ENCODE measurements at regions not wholly inside any gene's neighbourhood (a gene's known extent, or its start where the extent isn't known, plus 50 kb on each side); places are given as distances from the start of the nearest gene placed in this dataset.
"Not testable (repeated sequence)": the region's sequence is repeated elsewhere in the genome, so short reads cannot be mapped to it uniquely, and the experiment has no call there.

DNA sequence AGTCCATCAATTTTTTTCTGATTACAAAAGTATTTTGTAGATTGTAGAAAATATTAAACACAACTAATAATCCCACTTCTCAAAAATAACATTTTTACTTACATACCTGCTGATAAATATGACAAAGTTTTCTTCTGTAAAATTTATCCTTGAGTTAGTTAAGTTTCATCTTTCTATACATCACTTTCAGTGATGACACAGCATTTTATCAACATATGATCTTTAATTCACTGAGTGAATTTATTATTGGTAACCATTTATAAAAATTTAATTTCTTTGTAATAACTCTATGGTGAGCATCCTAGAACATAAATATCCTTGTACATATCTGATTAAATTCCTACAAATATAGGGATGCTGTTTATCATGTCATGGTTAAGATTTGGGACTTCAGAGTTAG lies 385.0 kb upstream of the SLC35B3 start:
- DNase-seq (no peak), ATAC-seq (no peak)
- intact Hi-C loops (cut with DNase I) = no loop called here
- no peaks in the 10 kb centered on the region for H3K36me3 ChIP-seq
- H3K27me3 ChIP-seq = no peaks in the 10 kb centered on the region
- H3K9me3 ChIP-seq = no peaks in the 10 kb centered on the region
- no peaks in the 10 kb centered on the region for H3K4me1 ChIP-seq
- TF ChIP-seq, protein P1, sequence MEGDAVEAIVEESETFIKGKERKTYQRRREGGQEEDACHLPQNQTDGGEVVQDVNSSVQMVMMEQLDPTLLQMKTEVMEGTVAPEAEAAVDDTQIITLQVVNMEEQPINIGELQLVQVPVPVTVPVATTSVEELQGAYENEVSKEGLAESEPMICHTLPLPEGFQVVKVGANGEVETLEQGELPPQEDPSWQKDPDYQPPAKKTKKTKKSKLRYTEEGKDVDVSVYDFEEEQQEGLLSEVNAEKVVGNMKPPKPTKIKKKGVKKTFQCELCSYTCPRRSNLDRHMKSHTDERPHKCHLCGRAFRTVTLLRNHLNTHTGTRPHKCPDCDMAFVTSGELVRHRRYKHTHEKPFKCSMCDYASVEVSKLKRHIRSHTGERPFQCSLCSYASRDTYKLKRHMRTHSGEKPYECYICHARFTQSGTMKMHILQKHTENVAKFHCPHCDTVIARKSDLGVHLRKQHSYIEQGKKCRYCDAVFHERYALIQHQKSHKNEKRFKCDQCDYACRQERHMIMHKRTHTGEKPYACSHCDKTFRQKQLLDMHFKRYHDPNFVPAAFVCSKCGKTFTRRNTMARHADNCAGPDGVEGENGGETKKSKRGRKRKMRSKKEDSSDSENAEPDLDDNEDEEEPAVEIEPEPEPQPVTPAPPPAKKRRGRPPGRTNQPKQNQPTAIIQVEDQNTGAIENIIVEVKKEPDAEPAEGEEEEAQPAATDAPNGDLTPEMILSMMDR (IDR thresholded peaks at IDR 0.05) = no peak
- H3K4me3 ChIP-seq = no peak overlapping the region
- no peak overlapping the region for H3K27ac ChIP-seq

DNA sequence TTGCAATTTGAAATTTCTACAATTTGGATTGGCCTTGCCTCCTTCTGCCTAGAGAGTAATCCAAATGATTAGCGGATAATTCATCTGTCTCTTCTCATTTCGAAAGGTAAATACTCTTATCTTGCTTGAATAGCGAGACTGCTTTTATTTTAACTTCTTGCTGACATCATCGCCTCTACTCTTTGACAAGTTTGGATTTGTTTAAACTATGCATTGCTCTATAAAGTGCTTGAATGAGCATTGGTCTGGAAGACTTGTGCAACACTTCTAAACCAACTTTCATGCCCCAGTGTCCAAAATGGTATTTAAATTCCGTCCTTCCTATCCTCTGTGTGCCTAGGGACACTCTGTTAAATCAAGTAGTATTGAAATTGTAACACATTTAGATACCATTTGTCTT lies 384.1 kb upstream of the SLC35B3 start:
- no peak overlapping the region for H3K4me3 ChIP-seq
- intact Hi-C loops (cut with DNase I) = no loop called here
- no peaks in the 10 kb centered on the region for H3K27me3 ChIP-seq
- H3K27ac ChIP-seq = no peak overlapping the region
- no peak for ATAC-seq
- no peak for DNase-seq
- H3K9me3 ChIP-seq = no peaks in the 10 kb centered on the region
- TF ChIP-seq, protein P1 (IDR thresholded peaks at IDR 0.05) = no peak
- H3K4me1 ChIP-seq = no peaks in the 10 kb centered on the region
- H3K36me3 ChIP-seq = no peaks in the 10 kb centered on the region

DNA sequence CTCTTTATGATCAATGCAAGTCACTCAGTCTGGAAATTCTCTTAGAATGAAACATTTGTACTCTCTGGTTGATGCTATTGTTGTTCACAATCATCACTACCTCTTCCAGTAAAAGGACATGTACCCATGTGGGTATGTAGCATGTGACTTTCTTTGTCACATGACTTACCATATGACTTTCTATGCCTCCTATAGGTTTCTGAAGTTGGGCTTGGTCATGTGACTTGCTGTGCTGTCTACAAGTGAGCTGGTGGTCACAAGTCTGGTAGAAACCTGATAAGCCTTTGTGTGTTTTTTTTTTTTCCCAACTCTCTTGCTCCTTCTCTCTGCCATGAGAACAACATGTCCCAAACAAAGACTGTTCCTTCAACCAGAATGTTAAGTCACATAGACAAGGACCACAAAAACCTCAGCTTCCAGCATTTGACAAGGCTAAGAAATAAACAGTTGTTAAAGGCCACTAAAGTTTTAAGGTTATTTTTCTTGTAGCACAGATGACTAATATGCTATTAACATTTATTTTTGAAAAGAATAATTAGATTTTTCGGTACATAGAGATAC lies 379.2 kb upstream of the SLC35B3 start:
- no peak overlapping the region for H3K27ac ChIP-seq
- intact Hi-C loops (cut with DNase I) = no loop called here
- H3K9me3 ChIP-seq = no peaks in the 10 kb centered on the region
- H3K36me3 ChIP-seq = no peaks in the 10 kb centered on the region
- H3K4me1 ChIP-seq = no peaks in the 10 kb centered on the region
- ATAC-seq = no peak
- TF ChIP-seq, protein P1 (IDR thresholded peaks at IDR 0.05) = no peak
- H3K27me3 ChIP-seq = no peaks in the 10 kb centered on the region
- DNase-seq = no peak
- no peak overlapping the region for H3K4me3 ChIP-seq

DNA sequence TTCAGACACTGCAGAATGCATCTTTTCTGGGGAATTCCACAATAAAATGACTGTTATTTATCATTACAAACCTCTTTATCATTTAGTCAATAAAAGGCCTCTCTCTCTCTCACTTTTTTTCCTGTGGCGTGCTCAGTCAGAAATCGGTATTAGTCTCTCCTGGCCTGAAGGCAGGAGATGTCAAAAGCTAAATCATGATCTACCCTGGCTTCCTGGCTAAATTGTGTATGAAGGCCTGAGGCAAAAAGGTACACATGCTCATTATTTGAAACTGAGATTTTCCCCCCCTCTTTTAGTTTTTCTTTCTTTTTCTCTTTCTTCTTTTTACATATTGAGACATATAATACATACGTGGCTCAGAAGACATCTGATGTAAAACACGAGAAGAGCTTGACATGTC lies 375.0 kb upstream of the SLC35B3 start:
- Histone ChIP-seq H3K9me3 (no peaks in the 10 kb centered on the region), H3K4me3 (no peak overlapping the region), H3K4me1 (no peaks in the 10 kb centered on the region), H3K27ac (no peak overlapping the region), H3K36me3 (no peaks in the 10 kb centered on the region), H3K27me3 (no peaks in the 10 kb centered on the region)
- intact Hi-C loops (cut with DNase I) = no loop called here
- no peak for ATAC-seq
- TF ChIP-seq, protein P1 (IDR thresholded peaks at IDR 0.05) = no peak
- DNase-seq = no peak

DNA sequence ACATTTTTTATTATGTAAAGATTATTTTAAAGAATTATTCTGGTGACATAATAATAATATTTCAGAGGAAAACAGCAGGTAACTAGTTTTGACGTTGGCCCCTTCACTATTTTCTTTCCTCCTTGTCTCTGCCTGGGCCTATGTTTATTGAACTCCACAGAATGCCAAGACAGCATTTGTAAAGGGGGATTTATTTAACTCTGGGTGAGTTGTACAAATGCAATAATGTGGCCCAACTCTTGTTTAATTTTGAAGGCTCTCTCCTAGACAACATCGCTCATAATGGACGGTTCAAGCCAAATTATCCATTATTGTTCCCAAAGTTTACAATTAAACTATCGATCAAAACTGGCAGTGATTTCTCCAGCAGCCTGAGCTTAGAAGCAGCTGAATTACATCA lies 374.3 kb upstream of the SLC35B3 start:
- Histone ChIP-seq H3K27me3 (no peaks in the 10 kb centered on the region), H3K36me3 (no peaks in the 10 kb centered on the region), H3K4me3 (no peak overlapping the region), H3K27ac (no peak overlapping the region), H3K4me1 (no peaks in the 10 kb centered on the region), H3K9me3 (no peaks in the 10 kb centered on the region)
- DNase-seq = no peak
- intact Hi-C loops (cut with DNase I) = no loop called here
- TF ChIP-seq, protein P1 (IDR thresholded peaks at IDR 0.05) = no peak
- ATAC-seq = no peak

DNA sequence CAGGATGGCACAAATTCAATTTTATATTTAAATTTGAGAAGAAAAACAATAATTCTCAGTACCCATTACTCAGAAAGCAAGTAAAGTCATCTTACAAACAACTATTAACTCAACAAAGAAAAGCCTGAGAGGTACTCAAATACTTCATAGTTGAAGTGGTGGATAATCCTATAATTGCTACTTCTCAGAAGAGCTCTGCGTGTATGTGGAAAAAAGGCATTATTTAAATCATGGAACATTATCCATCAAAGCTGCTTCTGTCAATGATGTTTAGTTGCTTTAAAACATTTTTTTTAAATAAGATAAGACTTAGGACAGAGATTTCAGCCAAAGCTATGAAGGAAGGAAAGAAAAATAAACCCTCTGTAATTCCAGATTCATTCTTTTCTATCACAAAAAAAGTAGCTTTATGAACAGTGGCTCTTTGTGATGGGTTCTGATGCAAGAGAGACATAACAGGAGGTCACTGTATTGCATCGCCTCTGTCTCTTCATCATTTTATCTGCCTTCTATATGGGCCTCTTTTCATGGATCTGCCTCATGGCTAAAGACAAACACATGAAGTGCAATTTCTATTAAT lies 367.9 kb upstream of the SLC35B3 start:
- TF ChIP-seq, protein P1 (IDR thresholded peaks at IDR 0.05) = no peak
- H3K9me3 ChIP-seq = peaks cover 4% of the 10 kb centered on the region
- intact Hi-C loops (cut with DNase I) = no loop called here
- no peaks in the 10 kb centered on the region for H3K4me1 ChIP-seq
- ATAC-seq (no peak), DNase-seq (no peak)
- H3K36me3 ChIP-seq = no peaks in the 10 kb centered on the region
- no peaks in the 10 kb centered on the region for H3K27me3 ChIP-seq
- H3K27ac ChIP-seq = no peak overlapping the region
- no peak overlapping the region for H3K4me3 ChIP-seq

DNA sequence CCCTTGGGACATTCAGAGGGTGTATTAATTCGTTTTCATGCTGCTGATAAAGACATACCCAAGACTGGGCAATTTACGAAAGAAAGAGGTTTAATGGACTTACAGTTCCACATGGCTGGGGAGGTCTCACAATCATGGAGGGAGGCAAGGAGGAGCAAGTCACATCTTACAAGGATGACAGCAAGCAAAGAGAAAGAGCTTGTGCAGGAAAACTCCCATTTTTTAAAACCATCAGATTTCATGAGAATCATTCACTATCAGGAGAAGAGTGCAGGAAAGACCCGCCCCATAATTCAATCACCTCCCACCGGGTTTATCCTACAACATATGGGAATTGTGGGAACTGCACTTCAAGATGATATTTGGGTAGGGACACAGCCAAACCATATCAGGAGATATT lies 367.1 kb upstream of the SLC35B3 start:
- intact Hi-C loops (cut with DNase I); H3K27me3 ChIP-seq; H3K27ac ChIP-seq; DNase-seq; H3K4me1 ChIP-seq; H3K4me3 ChIP-seq; H3K36me3 ChIP-seq; ATAC-seq; H3K9me3 ChIP-seq: not testable (repeated sequence)

All from upper lobe of right lung (tissue), 1 donor.